IPS DF 4.7 (cell line): ENCODE measurements at regions not wholly inside any gene's neighbourhood (a gene's known extent, or its start where the extent isn't known, plus 50 kb on each side); places are given as distances from the start of the nearest gene placed in this dataset.
"Not testable (repeated sequence)": the region's sequence is repeated elsewhere in the genome, so short reads cannot be mapped to it uniquely, and the experiment has no call there.

Source experiments
- DNase-seq: peaks from one replicate; pipeline ENCODE4 v3.0.0-alpha.2; 2013; ENCODE audit warnings: low spot score; ENCODE audit errors: extremely low read depth

- DNase-seq, result no peak
These were observed 95.3 kb upstream of the IPO5 start for GRCh38 chr13:97858161-97858560.

GRCh38 chr13:97866346-97866745, 87.1 kb upstream of the IPO5 start:
- DNase-seq, result no peak

- DNase-seq, result no peak
These were observed 86.7 kb upstream of the IPO5 start for GRCh38 chr13:97866751-97867150.

- no peak for DNase-seq
These were observed 80.1 kb upstream of the IPO5 start for GRCh38 chr13:97873398-97873797.

GRCh38 chr13:97875218-97875617, 78.3 kb upstream of the IPO5 start:
- DNase-seq, result no peak

GRCh38 chr13:97875911-97876310, 77.6 kb upstream of the IPO5 start:
- DNase-seq, result no peak

GRCh38 chr13:97878431-97879375, 74.8 kb upstream of the IPO5 start:
- DNase-seq, result no peak

- DNase-seq, result no peak
These were observed 73.7 kb upstream of the IPO5 start for GRCh38 chr13:97879646-97880310.

GRCh38 chr13:97880311-97880675, 73.2 kb upstream of the IPO5 start:
- DNase-seq, result no peak

GRCh38 chr13:97881556-97881955, 71.9 kb upstream of the IPO5 start:
- DNase-seq, result no peak

- DNase-seq, result no peak
These were observed 70.1 kb upstream of the IPO5 start for GRCh38 chr13:97883396-97883795.

- no peak for DNase-seq
These were observed 68.6 kb upstream of the IPO5 start for GRCh38 chr13:97884707-97885468.

GRCh38 chr13:97885641-97886040, 67.8 kb upstream of the IPO5 start:
- no peak for DNase-seq

- no peak for DNase-seq
These were observed 63.7 kb upstream of the IPO5 start for GRCh38 chr13:97889803-97890202.

GRCh38 chr13:97890573-97890972, 62.9 kb upstream of the IPO5 start:
- no peak for DNase-seq

- DNase-seq, result not testable (repeated sequence)
These were observed 61.5 kb upstream of the IPO5 start for GRCh38 chr13:97891964-97892363.

GRCh38 chr13:97892717-97893116, 60.8 kb upstream of the IPO5 start:
- no peak for DNase-seq

GRCh38 chr13:97895383-97895782, 58.1 kb upstream of the IPO5 start:
- DNase-seq, result no peak

- DNase-seq, result no peak
These were observed 57.0 kb upstream of the IPO5 start for GRCh38 chr13:97896446-97896845.

GRCh38 chr13:97901716-97902115, 51.8 kb upstream of the IPO5 start:
- DNase-seq, result no peak
